Breast epithelium (tissue), 4 donors: ENCODE measurements at regions not wholly inside any gene's neighbourhood (a gene's known extent, or its start where the extent isn't known, plus 50 kb on each side); places are given as distances from the start of the nearest gene placed in this dataset.
A peak's percentile ranks its signal among the peaks of the same experiment; 100 is the strongest.

Experiments used
- DNase-seq, 2 donors: peaks; one replicate each; pipeline ENCODE4 v3.0.0-alpha.2; 2019; ENCODE audit warnings: low spot score in 2 of 2
- H3K27ac ChIP-seq, 2 donors: fragments of 200-600 bp; sonication (generic) in 1 of 2; one replicate each; pipeline ENCODE4 v1.5.1; 2016 to 2019; ENCODE audit warnings: mild to moderate bottlenecking in 1 of 2
- H3K27me3 ChIP-seq, 2 donors: fragments of 200-600 bp; sonication (generic) in 1 of 2; one replicate each; pipeline versions ENCODE4 v1.5.1 to v1.6.0; 2017 to 2019; ENCODE audit warnings: control low read depth in 1 of 2, mild to moderate bottlenecking in 1 of 2
- H3K36me3 ChIP-seq: fragments of 200-600 bp; one replicate; pipeline ENCODE4 v1.5.1; 2019
- H3K4me1 ChIP-seq, 2 donors: fragments of 200-600 bp; sonication (generic); one replicate each; pipeline ENCODE4 v1.5.1; 2016 to 2019; ENCODE audit warnings: control low read depth in 1 of 2
- H3K4me3 ChIP-seq, 3 donors: fragments of 200-600 bp; sonication (generic); 1 replicate in 2 of 3; 2 replicates in 1 of 3; pipeline ENCODE4 v1.5.1; 2016 to 2019; ENCODE audit warnings: mild to moderate bottlenecking in 3 of 3, moderate library complexity in 2 of 3
- H3K9me3 ChIP-seq, 2 donors: fragments of 200-600 bp; sonication (generic) in 1 of 2; one replicate each; pipeline ENCODE4 v1.5.1; 2016 to 2019; ENCODE audit warnings: control low read depth in 1 of 2
- POLR2A ChIP-seq: fragments of 450-650 bp; IDR thresholded peaks from one replicate; pipeline ENCODE4 v1.6.1; 2016; ENCODE audit warnings: antibody characterized with exemption, mild to moderate bottlenecking, moderate library complexity
- POLR2AphosphoS5 ChIP-seq, 3 donors: sonication (generic); formaldehyde crosslinking; IDR thresholded peaks; one replicate each; pipeline ENCODE4 v1.6.1; 2017; ENCODE audit warnings: antibody characterized with exemption in 3 of 3
- intact Hi-C: fragments of 100-400 bp; cut with DNase I; formaldehyde crosslinking; loops from one replicate; pipeline ENCODE4 v1.15.1; 2023; ENCODE audit warnings: low total_unique reads
- TF ChIP-seq, protein P1 (sequence below), 3 donors: fragments of 450-650 bp; IDR thresholded peaks; one replicate each; pipeline ENCODE4 v1.5.1; 2016 to 2017; ENCODE audit warnings: antibody characterized with exemption in 3 of 3, mild to moderate bottlenecking in 3 of 3, moderate library complexity in 3 of 3

GRCh38 chr2:239476757-239477585 is 76.2 kb upstream of the HDAC4 start:
- intact Hi-C loops, result no loop called here
- no peaks in the 10 kb centered on the region for H3K27me3 ChIP-seq

GRCh38 chr2:239476029-239476756 is 75.4 kb upstream of the HDAC4 start:
- Histone ChIP-seq H3K4me3 (no peak overlapping the region), H3K27me3 (no peaks in the 10 kb centered on the region), H3K9me3 (no peaks in the 10 kb centered on the region), H3K4me1 (no peaks in the 10 kb centered on the region), H3K27ac (no peak overlapping the region), H3K36me3 (no peaks in the 10 kb centered on the region)
- intact Hi-C loops, result no loop called here
- no peak for DNase-seq
- no peak for TF ChIP-seq POLR2AphosphoS5 (IDR thresholded peaks at IDR 0.05)
- TF ChIP-seq, protein P1, sequence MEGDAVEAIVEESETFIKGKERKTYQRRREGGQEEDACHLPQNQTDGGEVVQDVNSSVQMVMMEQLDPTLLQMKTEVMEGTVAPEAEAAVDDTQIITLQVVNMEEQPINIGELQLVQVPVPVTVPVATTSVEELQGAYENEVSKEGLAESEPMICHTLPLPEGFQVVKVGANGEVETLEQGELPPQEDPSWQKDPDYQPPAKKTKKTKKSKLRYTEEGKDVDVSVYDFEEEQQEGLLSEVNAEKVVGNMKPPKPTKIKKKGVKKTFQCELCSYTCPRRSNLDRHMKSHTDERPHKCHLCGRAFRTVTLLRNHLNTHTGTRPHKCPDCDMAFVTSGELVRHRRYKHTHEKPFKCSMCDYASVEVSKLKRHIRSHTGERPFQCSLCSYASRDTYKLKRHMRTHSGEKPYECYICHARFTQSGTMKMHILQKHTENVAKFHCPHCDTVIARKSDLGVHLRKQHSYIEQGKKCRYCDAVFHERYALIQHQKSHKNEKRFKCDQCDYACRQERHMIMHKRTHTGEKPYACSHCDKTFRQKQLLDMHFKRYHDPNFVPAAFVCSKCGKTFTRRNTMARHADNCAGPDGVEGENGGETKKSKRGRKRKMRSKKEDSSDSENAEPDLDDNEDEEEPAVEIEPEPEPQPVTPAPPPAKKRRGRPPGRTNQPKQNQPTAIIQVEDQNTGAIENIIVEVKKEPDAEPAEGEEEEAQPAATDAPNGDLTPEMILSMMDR (IDR thresholded peaks at IDR 0.05), result no peak
- no peak for TF ChIP-seq POLR2A

More at GRCh38 chr2:239476757-239477585, 76.2 kb upstream of the HDAC4 start:
- Histone ChIP-seq H3K27ac (no peak overlapping the region), H3K4me3 (no peak overlapping the region), H3K36me3 (no peaks in the 10 kb centered on the region), H3K4me1 (no peaks in the 10 kb centered on the region), H3K9me3 (no peaks in the 10 kb centered on the region)
- TF ChIP-seq POLR2A (no peak), POLR2AphosphoS5 (IDR thresholded peaks at IDR 0.05) (no peak)
- TF ChIP-seq, protein P1 (IDR thresholded peaks at IDR 0.05), result no peak
- no peak for DNase-seq

DNA sequence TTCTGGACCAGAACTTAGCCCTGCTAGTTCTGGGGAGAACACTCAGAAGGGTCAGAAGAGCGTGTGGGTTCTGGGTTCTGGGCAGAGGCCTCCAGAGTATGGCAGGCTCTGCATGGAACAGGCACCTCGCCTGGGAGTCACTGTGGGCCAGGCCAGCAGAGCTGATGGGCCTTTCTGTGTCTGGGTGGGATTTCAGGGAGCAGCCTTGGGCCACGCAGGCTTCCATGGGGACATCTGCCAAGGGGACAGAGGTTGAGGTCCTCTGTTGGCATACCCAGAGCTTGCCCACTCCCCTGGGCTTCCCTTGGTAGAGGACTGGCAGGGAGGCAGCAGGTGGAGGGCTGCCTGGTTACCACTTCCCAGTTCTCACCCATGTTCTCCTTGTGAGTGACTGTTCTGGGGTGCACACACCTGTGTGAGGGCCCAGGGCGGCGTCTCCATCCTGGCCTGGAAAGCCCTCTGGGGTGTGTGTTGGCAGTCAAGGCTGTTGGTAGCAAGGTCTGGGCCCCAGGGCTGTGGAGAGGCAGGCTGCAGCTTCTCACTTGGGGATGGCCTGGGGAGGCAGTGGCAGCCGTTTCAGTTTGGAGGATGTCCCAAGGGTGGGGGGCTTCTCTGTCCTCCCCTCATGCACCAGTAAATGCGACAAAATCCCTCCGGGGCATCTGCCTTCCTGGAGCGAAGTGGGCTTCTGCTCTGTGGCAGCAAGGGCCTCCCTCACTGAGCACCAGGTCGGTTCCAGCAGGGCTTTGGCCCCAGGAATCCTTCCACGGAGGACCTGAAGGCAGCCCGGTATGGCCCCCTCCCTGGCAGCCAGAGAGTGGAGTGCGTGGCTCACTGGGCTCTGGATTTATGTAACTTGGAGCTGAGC is 74.6 kb upstream of the HDAC4 start:
- no peak for TF ChIP-seq POLR2AphosphoS5 (IDR thresholded peaks at IDR 0.05)
- TF ChIP-seq, protein P1 (IDR thresholded peaks at IDR 0.05), result no peak
- TF ChIP-seq POLR2A, result no peak
- H3K36me3 ChIP-seq, result no peaks in the 10 kb centered on the region
- intact Hi-C loops, result no loop called here
- DNase-seq, result no peak
- no peaks in the 10 kb centered on the region for H3K9me3 ChIP-seq
- no peaks in the 10 kb centered on the region for H3K27me3 ChIP-seq
- H3K27ac ChIP-seq, result no peak overlapping the region
- H3K4me1 ChIP-seq, result no peaks in the 10 kb centered on the region
- no peak overlapping the region for H3K4me3 ChIP-seq

DNA sequence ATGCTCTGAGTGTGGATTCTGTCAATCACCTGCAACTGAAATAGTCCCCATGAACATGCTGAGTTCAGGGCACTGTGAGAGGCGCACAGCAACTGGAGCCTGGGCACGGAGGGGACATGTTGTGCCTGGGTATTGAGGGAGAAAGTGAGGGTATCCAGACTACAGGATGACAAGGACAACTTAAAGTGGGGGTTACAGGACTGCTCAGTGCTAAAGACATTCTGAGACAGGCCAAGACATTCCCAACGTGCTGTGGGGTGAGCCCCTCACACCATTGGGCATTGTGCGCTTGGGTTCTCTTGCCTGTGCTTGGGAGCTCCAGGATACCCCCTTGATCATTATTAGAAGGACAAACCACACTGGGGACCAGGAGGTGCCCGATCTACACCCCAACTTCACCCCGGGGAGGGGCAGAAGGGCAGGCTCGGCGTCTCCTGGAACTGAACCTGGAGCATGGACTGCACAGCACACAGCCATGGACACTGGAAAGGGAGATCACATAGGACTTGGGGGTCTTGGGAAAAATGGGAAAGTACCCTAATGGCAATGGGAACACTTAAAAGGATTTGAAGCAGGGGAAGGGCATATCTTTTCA is 72.5 kb upstream of the HDAC4 start:
- Histone ChIP-seq H3K36me3 (no peaks in the 10 kb centered on the region), H3K27ac (no peak overlapping the region), H3K4me3 (no peak overlapping the region), H3K9me3 (no peaks in the 10 kb centered on the region), H3K4me1 (no peaks in the 10 kb centered on the region), H3K27me3 (no peaks in the 10 kb centered on the region)
- TF ChIP-seq POLR2A, result no peak
- TF ChIP-seq, protein P1 (IDR thresholded peaks at IDR 0.05), result no peak
- TF ChIP-seq POLR2AphosphoS5 (IDR thresholded peaks at IDR 0.05), result no peak
- intact Hi-C loops, result no loop called here
- DNase-seq, result peak in 1 of 2 donors; percentile 20
